ENCODE measurements at regions not wholly inside any gene's neighbourhood (a gene's known extent, or its start where the extent isn't known, plus 50 kb on each side); places are given as distances from the start of the nearest gene placed in this dataset.

GRCh38 chr1:67515324-67516080, 85.3 kb upstream of the SERBP1 start:
- TF ChIP-seq GABPA (IDR thresholded peaks at IDR 0.05; ENCODE audit: borderline replicate concordance, insufficient read depth, low read length) (no peak), RFX5 (IDR thresholded peaks at IDR 0.05; ENCODE audit: borderline replicate concordance, low read depth, low read length) (no peak), CREB1 (IDR thresholded peaks at IDR 0.05) (no peak), SIN3A (conservative IDR thresholded peaks at IDR 0.05 in 1 of 2, IDR thresholded peaks at IDR 0.05 in 1 of 2; ENCODE audit: low read depth in 1 of 2, low read length in 2 of 2) (no peak), POLR2A (IDR thresholded peaks at IDR 0.05; ENCODE audit: control extremely low read depth in 1 of 2, low read depth in 2 of 2, low read length in 2 of 2) (no peak), CTCF (IDR thresholded peaks at IDR 0.05; ENCODE audit: control extremely low read depth in 1 of 3, insufficient read depth in 1 of 3, low read depth in 1 of 3, low read length in 3 of 3) (no peak), JUN (IDR thresholded peaks at IDR 0.05; ENCODE audit: low read depth, low read length) (no peak)

Measured in H1 (cell line).